Stimulated activated naive CD8-positive, alpha-beta T cell treated with anti-CD3 and anti-CD28 coated beads, Interleukin-15, amount 100 ng/mL, for 72 hours (primary cell): ENCODE measurements at regions not wholly inside any gene's neighbourhood (a gene's known extent, or its start where the extent isn't known, plus 50 kb on each side); places are given as distances from the start of the nearest gene placed in this dataset.
A peak's percentile ranks its signal among the peaks of the same experiment; 100 is the strongest.

Source experiments
- ATAC-seq: fragments of 150-1000 bp; cut with Tn5 transposase; 2 replicates; pipeline ENCODE4 v1.10.0; 2021; ENCODE audit warnings: mild to moderate bottlenecking, moderate library complexity
- DNase-seq, 2 donors: peaks; one replicate each; pipeline ENCODE4 v3.0.0; 2021 to 2022
- H3K27ac Mint-ChIP-seq, 2 donors: one replicate each; pipeline ENCODE4 v1.8.0; 2022; ENCODE audit warnings: mild to moderate bottlenecking in 2 of 2, mixed read lengths in 2 of 2, moderate library complexity in 2 of 2
- H3K27me3 Mint-ChIP-seq: one replicate; pipeline ENCODE4 v1.8.0; 2022; ENCODE audit warnings: mixed read lengths
- H3K4me1 Mint-ChIP-seq: one replicate; pipeline ENCODE4 v1.8.0; 2022; ENCODE audit warnings: mild to moderate bottlenecking, mixed read lengths
- H3K4me3 Mint-ChIP-seq, 2 donors: one replicate each; pipeline ENCODE4 v1.8.0; 2022; ENCODE audit warnings: mild to moderate bottlenecking in 2 of 2, mixed read lengths in 2 of 2, moderate library complexity in 1 of 2
- H3K9me3 Mint-ChIP-seq, 2 donors: one replicate each; pipeline ENCODE4 v1.8.0; 2022; ENCODE audit warnings: mixed read lengths in 2 of 2

GRCh38 chr3:194000712-194001111, 135.2 kb upstream of the HES1 start:
- Mint-ChIP-seq H3K9me3 (no peaks in the 10 kb centered on the region), H3K4me1 (peaks cover 19% of the 10 kb centered on the region), H3K27me3 (peaks cover 57% of the 10 kb centered on the region), H3K27ac (no peak overlapping the region), H3K4me3 (no peak overlapping the region)
- DNase-seq (no peak), ATAC-seq (no peak)

GRCh38 chr3:194001728-194002459, 134.1 kb upstream of the HES1 start:
- no peak for ATAC-seq

GRCh38 chr3:194003114-194004057, 132.6 kb upstream of the HES1 start:
- Mint-ChIP-seq H3K4me1 (peaks cover 19% of the 10 kb centered on the region), H3K9me3 (no peaks in the 10 kb centered on the region), H3K27me3 (peaks cover 51% of the 10 kb centered on the region), H3K27ac (no peak overlapping the region), H3K4me3 (peak overlapping the region; percentile 29 to 60)
- ATAC-seq (peak; percentile 80), DNase-seq (peak; percentile 13 to 14)

More at GRCh38 chr3:194001728-194002459, 134.1 kb upstream of the HES1 start:
- no peak overlapping the region for H3K4me3 Mint-ChIP-seq
- H3K9me3 Mint-ChIP-seq, result no peaks in the 10 kb centered on the region
- H3K4me1 Mint-ChIP-seq, result peaks cover 19% of the 10 kb centered on the region
- H3K27me3 Mint-ChIP-seq, result peaks cover 51% of the 10 kb centered on the region
- H3K27ac Mint-ChIP-seq, result no peak overlapping the region
- DNase-seq, result no peak

DNA sequence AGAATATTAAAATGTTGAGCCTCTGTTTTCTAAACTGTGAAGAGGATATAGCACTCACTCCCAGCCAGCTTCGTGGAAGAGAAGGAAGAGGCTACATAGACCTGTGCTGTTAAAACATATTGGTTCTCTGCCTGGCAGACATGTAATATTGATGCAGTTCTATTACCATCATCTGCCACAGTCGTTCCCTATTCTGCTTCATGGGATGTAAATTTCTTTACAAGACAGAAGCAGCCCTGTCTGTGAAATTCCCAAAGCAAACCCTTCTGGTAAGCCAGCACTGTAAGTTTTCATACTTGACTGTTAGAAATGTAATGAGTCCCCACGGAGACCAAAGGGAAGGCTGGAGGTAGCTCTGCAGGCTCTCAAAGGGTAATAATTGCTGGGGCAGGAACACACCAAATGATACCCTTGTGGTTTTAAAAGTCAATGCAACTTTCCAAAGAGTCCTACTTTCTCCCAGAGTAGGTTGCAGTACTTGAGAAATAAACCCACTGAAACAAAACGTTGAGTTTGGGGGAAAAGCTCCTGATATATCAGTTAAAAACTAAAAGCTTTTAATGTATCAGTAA, 129.9 kb upstream of the HES1 start:
- Mint-ChIP-seq H3K4me1 (peaks cover 19% of the 10 kb centered on the region), H3K9me3 (no peaks in the 10 kb centered on the region), H3K27me3 (peaks cover 48% of the 10 kb centered on the region), H3K4me3 (no peak overlapping the region), H3K27ac (no peak overlapping the region)
- DNase-seq, result no peak
- no peak for ATAC-seq

GRCh38 chr3:194007592-194008337, 128.2 kb upstream of the HES1 start:
- peaks cover 39% of the 10 kb centered on the region for H3K27me3 Mint-ChIP-seq
- no peak overlapping the region for H3K27ac Mint-ChIP-seq
- peaks cover 13% of the 10 kb centered on the region for H3K4me1 Mint-ChIP-seq
- ATAC-seq, result no peak
- H3K9me3 Mint-ChIP-seq, result no peaks in the 10 kb centered on the region
- DNase-seq, result no peak
- no peak overlapping the region for H3K4me3 Mint-ChIP-seq

GRCh38 chr3:194009019-194009418, 126.9 kb upstream of the HES1 start:
- peaks cover 32% of the 10 kb centered on the region for H3K27me3 Mint-ChIP-seq
- DNase-seq (no peak), ATAC-seq (no peak)
- H3K27ac Mint-ChIP-seq, result no peak overlapping the region
- H3K4me1 Mint-ChIP-seq, result peaks cover 2% of the 10 kb centered on the region
- H3K4me3 Mint-ChIP-seq, result no peak overlapping the region
- H3K9me3 Mint-ChIP-seq, result no peaks in the 10 kb centered on the region

DNA sequence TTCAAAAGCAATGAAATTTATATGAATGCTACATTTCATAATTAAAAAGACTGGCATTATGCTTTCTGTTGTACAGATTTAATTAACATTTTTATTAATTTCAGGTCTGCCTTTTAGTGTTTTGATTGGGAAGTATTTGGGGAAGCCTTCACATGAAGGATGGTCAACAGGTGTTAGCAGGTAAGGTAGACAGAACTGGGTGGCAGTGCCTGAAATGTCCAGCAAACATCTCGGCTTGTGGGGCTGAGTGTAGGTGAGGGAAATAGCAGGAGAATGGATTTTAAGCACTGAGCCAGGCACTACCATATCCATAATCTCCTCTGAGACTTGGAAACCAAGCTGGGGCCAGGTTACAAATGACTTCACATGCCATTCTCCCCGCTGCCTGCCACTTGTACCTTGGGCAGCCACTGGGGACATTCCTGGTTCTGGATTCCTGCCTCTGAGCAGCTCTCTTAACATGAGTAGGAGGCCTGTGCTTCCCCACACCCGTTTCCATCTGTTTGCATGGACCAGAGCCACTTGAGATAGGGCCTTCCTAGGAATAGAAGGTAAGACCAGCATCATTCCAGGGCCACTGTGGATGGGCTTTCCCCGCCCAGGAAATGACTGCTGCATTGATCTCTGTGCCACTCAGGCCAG, 125.9 kb upstream of the HES1 start:
- Mint-ChIP-seq H3K9me3 (no peaks in the 10 kb centered on the region), H3K4me1 (no peaks in the 10 kb centered on the region), H3K27ac (no peak overlapping the region), H3K4me3 (no peak overlapping the region), H3K27me3 (peaks cover 24% of the 10 kb centered on the region)
- ATAC-seq, result no peak
- DNase-seq, result no peak

GRCh38 chr3:194011807-194012206, 124.1 kb upstream of the HES1 start:
- ATAC-seq, result no peak
- DNase-seq, result no peak
- Mint-ChIP-seq H3K9me3 (no peaks in the 10 kb centered on the region), H3K27me3 (peaks cover 24% of the 10 kb centered on the region), H3K27ac (no peak overlapping the region), H3K4me3 (no peak overlapping the region), H3K4me1 (no peaks in the 10 kb centered on the region)

- DNase-seq (no peak), ATAC-seq (no peak)
- Mint-ChIP-seq H3K9me3 (no peaks in the 10 kb centered on the region), H3K27ac (no peak overlapping the region), H3K4me3 (no peak overlapping the region), H3K4me1 (no peaks in the 10 kb centered on the region), H3K27me3 (peaks cover 11% of the 10 kb centered on the region)
These were observed 122.0 kb upstream of the HES1 start for GRCh38 chr3:194013928-194014327.

DNA sequence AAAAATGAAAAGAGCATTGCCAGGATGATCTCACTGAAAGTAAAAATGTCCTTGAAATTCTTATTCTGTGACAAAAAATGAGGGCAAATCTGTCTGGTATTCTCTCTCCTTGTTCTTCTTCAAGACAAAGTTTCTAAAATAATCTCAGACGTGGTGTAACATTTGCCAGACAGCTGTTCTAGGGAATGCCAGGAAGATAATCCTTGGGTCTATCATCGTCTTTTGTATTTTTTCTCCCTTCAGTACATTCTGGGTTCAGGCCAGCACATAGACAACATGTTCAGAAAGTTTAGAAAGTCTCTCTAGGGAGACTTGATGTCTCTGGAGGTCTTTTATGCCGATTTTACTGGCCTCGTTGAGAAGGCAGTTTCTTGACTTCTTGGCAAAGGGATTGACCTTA, 121.2 kb upstream of the HES1 start:
- peaks cover 11% of the 10 kb centered on the region for H3K27me3 Mint-ChIP-seq
- no peaks in the 10 kb centered on the region for H3K9me3 Mint-ChIP-seq
- H3K4me3 Mint-ChIP-seq, result no peak overlapping the region
- no peak overlapping the region for H3K27ac Mint-ChIP-seq
- DNase-seq (no peak), ATAC-seq (no peak)
- no peaks in the 10 kb centered on the region for H3K4me1 Mint-ChIP-seq

DNA sequence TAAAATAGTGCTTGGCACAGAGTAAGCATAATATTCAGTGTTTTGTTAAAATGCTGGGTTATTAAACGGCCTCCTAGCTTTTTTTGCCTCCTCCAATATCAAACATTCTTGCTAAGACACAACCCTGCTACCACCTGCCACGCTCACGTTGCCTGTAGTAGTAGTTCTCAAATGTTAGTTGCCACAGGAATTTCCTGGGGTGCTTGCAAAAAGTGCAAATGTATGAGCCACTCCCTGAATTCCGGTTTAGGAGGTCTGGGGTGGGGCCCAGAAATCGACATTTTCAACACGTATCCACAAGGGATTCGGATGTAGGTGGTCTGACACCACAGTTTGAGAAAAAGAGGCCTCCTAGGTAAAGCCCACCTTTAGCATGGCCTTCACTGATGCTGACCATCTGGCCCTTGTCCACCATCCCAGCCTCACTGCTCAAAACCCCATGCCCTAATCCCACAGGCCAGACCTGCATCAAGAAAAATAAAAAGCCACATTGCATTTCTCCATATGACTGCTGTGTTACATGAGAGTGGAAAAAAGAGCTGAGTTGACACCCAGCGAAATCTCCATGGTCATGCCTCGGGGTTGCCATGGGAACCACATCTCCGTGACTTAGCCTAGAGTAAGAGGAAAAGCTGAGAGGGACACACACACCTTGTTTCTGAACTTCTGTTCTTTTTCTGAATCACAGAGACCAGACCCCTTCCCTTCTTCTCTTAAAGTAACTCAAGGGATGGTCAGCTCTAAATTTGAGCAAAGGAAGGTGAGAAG, 116.4 kb upstream of the HES1 start:
- ATAC-seq (no peak), DNase-seq (no peak)
- Mint-ChIP-seq H3K27me3 (no peaks in the 10 kb centered on the region), H3K27ac (peak overlapping the region; percentile 15 to 25), H3K9me3 (no peaks in the 10 kb centered on the region), H3K4me3 (no peak overlapping the region), H3K4me1 (peaks cover 12% of the 10 kb centered on the region)

GRCh38 chr3:194022052-194022451, 113.9 kb upstream of the HES1 start:
- Mint-ChIP-seq H3K27me3 (no peaks in the 10 kb centered on the region), H3K9me3 (no peaks in the 10 kb centered on the region), H3K4me3 (no peak overlapping the region), H3K4me1 (peaks cover 23% of the 10 kb centered on the region), H3K27ac (no peak overlapping the region)
- no peak for ATAC-seq
- DNase-seq, result no peak

- Mint-ChIP-seq H3K27ac (no peak overlapping the region), H3K27me3 (no peaks in the 10 kb centered on the region), H3K9me3 (no peaks in the 10 kb centered on the region), H3K4me1 (peaks cover 23% of the 10 kb centered on the region), H3K4me3 (no peak overlapping the region)
- DNase-seq (no peak), ATAC-seq (no peak)
These were observed 113.1 kb upstream of the HES1 start for GRCh38 chr3:194022816-194023215.

- Mint-ChIP-seq H3K4me1 (peaks cover 23% of the 10 kb centered on the region), H3K9me3 (no peaks in the 10 kb centered on the region), H3K27me3 (no peaks in the 10 kb centered on the region), H3K4me3 (no peak overlapping the region), H3K27ac (no peak overlapping the region)
- no peak for DNase-seq
- ATAC-seq, result no peak
These were observed 112.3 kb upstream of the HES1 start for GRCh38 chr3:194023501-194024280.
